Fibroblast of lung (primary cell): ENCODE measurements at regions not wholly inside any gene's neighbourhood (a gene's known extent, or its start where the extent isn't known, plus 50 kb on each side); places are given as distances from the start of the nearest gene placed in this dataset.

Source experiments
- EZH2 ChIP-seq: IDR thresholded peaks from 2 replicates; pipeline ENCODE4 v1.5.1; 2012; ENCODE audit warnings: low read length, control low read depth, mild to moderate bottlenecking; ENCODE audit errors: missing control alignments
- TF ChIP-seq, protein P1 (sequence below), 2 donors: IDR thresholded peaks in 1 of 2; conservative IDR thresholded peaks in 1 of 2; 1 replicate in 1 of 2; 2 replicates in 1 of 2; pipeline ENCODE4 v1.5.1; 2011 to 2012; ENCODE audit warnings: low read length in 2 of 2, control low read depth in 1 of 2, inconsistent platforms in 1 of 2, low read depth in 1 of 2, mild to moderate bottlenecking in 1 of 2

DNA sequence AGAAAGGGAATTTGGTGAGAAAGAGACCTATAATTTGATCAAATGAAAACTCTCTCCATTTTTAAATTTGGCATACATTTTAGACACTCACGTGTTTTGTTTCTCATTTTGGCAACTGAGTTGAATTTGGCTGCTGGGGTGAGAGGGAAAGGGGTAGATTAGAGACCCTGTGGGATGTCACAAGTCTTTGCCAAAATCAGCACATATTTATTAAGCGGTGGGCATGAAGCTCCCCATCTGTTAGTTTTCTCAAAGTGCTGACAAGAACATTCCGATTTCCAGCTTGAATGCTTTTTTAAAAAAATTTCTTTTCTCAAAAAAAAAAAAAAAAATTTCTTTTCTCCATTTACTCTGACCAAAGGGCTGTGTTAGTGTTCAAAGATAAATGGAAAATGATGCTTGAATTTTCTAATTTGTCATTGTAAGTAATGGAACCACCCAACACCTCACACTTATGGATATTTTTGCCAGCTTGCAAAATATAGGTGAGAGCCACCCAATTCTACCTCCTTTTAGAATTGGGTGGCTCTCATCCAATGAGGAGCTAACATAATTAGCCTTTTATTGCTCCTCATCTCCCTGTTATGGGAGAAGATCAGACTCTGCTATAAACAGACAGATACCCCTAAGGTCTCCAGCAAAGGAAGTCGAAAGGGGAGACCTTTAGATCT lies 222.9 kb upstream of the FN1 start:
- TF ChIP-seq, protein P1, sequence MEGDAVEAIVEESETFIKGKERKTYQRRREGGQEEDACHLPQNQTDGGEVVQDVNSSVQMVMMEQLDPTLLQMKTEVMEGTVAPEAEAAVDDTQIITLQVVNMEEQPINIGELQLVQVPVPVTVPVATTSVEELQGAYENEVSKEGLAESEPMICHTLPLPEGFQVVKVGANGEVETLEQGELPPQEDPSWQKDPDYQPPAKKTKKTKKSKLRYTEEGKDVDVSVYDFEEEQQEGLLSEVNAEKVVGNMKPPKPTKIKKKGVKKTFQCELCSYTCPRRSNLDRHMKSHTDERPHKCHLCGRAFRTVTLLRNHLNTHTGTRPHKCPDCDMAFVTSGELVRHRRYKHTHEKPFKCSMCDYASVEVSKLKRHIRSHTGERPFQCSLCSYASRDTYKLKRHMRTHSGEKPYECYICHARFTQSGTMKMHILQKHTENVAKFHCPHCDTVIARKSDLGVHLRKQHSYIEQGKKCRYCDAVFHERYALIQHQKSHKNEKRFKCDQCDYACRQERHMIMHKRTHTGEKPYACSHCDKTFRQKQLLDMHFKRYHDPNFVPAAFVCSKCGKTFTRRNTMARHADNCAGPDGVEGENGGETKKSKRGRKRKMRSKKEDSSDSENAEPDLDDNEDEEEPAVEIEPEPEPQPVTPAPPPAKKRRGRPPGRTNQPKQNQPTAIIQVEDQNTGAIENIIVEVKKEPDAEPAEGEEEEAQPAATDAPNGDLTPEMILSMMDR (conservative IDR thresholded peaks at IDR 0.05 in 1 of 2, IDR thresholded peaks at IDR 0.05 in 1 of 2; ENCODE audit: low read depth in 1 of 2, low read length in 2 of 2), result no peak
- TF ChIP-seq EZH2, result no peak
